ENCODE measurements at regions not wholly inside any gene's neighbourhood (a gene's known extent, or its start where the extent isn't known, plus 50 kb on each side); places are given as distances from the start of the nearest gene placed in this dataset.
"Not testable (repeated sequence)": the region's sequence is repeated elsewhere in the genome, so short reads cannot be mapped to it uniquely, and the experiment has no call there.

- Histone ChIP-seq H3K9me3 (ENCODE audit: control insufficient read depth, low read length) (no peaks in the 10 kb centered on the region), H3K36me3 (ENCODE audit: control insufficient read depth, insufficient read depth, low read length) (no peaks in the 10 kb centered on the region), H3K27ac (ENCODE audit: insufficient read depth, low read depth, low read length, poor library complexity, severe bottlenecking) (no peak overlapping the region), H3K4me1 (ENCODE audit: control insufficient read depth, insufficient read depth, low read length) (no peaks in the 10 kb centered on the region), H3K27me3 (ENCODE audit: control insufficient read depth, insufficient read depth, low read length, poor library complexity, severe bottlenecking) (no peaks in the 10 kb centered on the region), H3K4me3 (ENCODE audit: insufficient read depth, low read depth, low read length) (no peak overlapping the region)
- WGBS, 2 experiments: 85 to 90% methylated on average over 3 of the region's 3 CpGs
These were observed 279.2 kb downstream of the QDPR start for GRCh38 chr4:17232566-17233253.

- H3K36me3 ChIP-seq (ENCODE audit: control insufficient read depth, insufficient read depth, low read length); H3K27ac ChIP-seq (ENCODE audit: insufficient read depth, low read depth, low read length, poor library complexity, severe bottlenecking); H3K27me3 ChIP-seq (ENCODE audit: control insufficient read depth, insufficient read depth, low read length, poor library complexity, severe bottlenecking); H3K4me3 ChIP-seq (ENCODE audit: insufficient read depth, low read depth, low read length); H3K9me3 ChIP-seq (ENCODE audit: control insufficient read depth, low read length); H3K4me1 ChIP-seq (ENCODE audit: control insufficient read depth, insufficient read depth, low read length): not testable (repeated sequence)
- WGBS, 2 experiments: 92 to 96% methylated on average over 9 of the region's 9 CpGs
These were observed 279.9 kb downstream of the QDPR start for GRCh38 chr4:17231880-17232475.

GRCh38 chr4:17230727-17231126 lies 281.2 kb downstream of the QDPR start:
- H3K9me3 ChIP-seq (ENCODE audit: control insufficient read depth, low read length): no peaks in the 10 kb centered on the region
- no peaks in the 10 kb centered on the region for H3K36me3 ChIP-seq (ENCODE audit: control insufficient read depth, insufficient read depth, low read length)
- H3K27ac ChIP-seq (ENCODE audit: insufficient read depth, low read depth, low read length, poor library complexity, severe bottlenecking): no peak overlapping the region
- 90 to 100% methylated on average over 1 of the region's 1 CpG for WGBS, 2 experiments
- no peaks in the 10 kb centered on the region for H3K4me1 ChIP-seq (ENCODE audit: control insufficient read depth, insufficient read depth, low read length)
- H3K4me3 ChIP-seq (ENCODE audit: insufficient read depth, low read depth, low read length): no peak overlapping the region
- H3K27me3 ChIP-seq (ENCODE audit: control insufficient read depth, insufficient read depth, low read length, poor library complexity, severe bottlenecking): no peaks in the 10 kb centered on the region

- H3K27ac ChIP-seq (ENCODE audit: insufficient read depth, low read depth, low read length, poor library complexity, severe bottlenecking): no peak overlapping the region
- no peaks in the 10 kb centered on the region for H3K9me3 ChIP-seq (ENCODE audit: control insufficient read depth, low read length)
- H3K36me3 ChIP-seq (ENCODE audit: control insufficient read depth, insufficient read depth, low read length): no peaks in the 10 kb centered on the region
- H3K27me3 ChIP-seq (ENCODE audit: control insufficient read depth, insufficient read depth, low read length, poor library complexity, severe bottlenecking): no peaks in the 10 kb centered on the region
- H3K4me3 ChIP-seq (ENCODE audit: insufficient read depth, low read depth, low read length): no peak overlapping the region
- no peaks in the 10 kb centered on the region for H3K4me1 ChIP-seq (ENCODE audit: control insufficient read depth, insufficient read depth, low read length)
These were observed 291.1 kb downstream of the QDPR start for GRCh38 chr4:17220816-17221215.

- Histone ChIP-seq H3K36me3 (ENCODE audit: control insufficient read depth, insufficient read depth, low read length) (no peaks in the 10 kb centered on the region), H3K27me3 (ENCODE audit: control insufficient read depth, insufficient read depth, low read length, poor library complexity, severe bottlenecking) (no peaks in the 10 kb centered on the region), H3K9me3 (ENCODE audit: control insufficient read depth, low read length) (peaks cover 3% of the 10 kb centered on the region), H3K4me1 (ENCODE audit: control insufficient read depth, insufficient read depth, low read length) (no peaks in the 10 kb centered on the region), H3K27ac (ENCODE audit: insufficient read depth, low read depth, low read length, poor library complexity, severe bottlenecking) (no peak overlapping the region), H3K4me3 (ENCODE audit: insufficient read depth, low read depth, low read length) (no peak overlapping the region)
- 94% methylated on average over 2 of the region's 3 CpGs for WGBS, 2 experiments
These were observed 293.1 kb downstream of the QDPR start for GRCh38 chr4:17218786-17219185.

GRCh38 chr4:17206829-17207801 lies 304.8 kb downstream of the QDPR start:
- Histone ChIP-seq H3K9me3 (ENCODE audit: control insufficient read depth, low read length) (no peaks in the 10 kb centered on the region), H3K36me3 (ENCODE audit: control insufficient read depth, insufficient read depth, low read length) (no peaks in the 10 kb centered on the region), H3K27me3 (ENCODE audit: control insufficient read depth, insufficient read depth, low read length, poor library complexity, severe bottlenecking) (no peaks in the 10 kb centered on the region), H3K4me1 (ENCODE audit: control insufficient read depth, insufficient read depth, low read length) (no peaks in the 10 kb centered on the region), H3K4me3 (ENCODE audit: insufficient read depth, low read depth, low read length) (no peak overlapping the region), H3K27ac (ENCODE audit: insufficient read depth, low read depth, low read length, poor library complexity, severe bottlenecking) (no peak overlapping the region)
- 93% methylated on average over 5 to 7 of the region's 7 CpGs for WGBS, 2 experiments

GRCh38 chr4:17204908-17205307 lies 306.5 kb upstream of the LDB2 start:
- Histone ChIP-seq H3K4me3 (ENCODE audit: insufficient read depth, low read depth, low read length) (no peak overlapping the region), H3K4me1 (ENCODE audit: control insufficient read depth, insufficient read depth, low read length) (no peaks in the 10 kb centered on the region), H3K36me3 (ENCODE audit: control insufficient read depth, insufficient read depth, low read length) (no peaks in the 10 kb centered on the region), H3K27me3 (ENCODE audit: control insufficient read depth, insufficient read depth, low read length, poor library complexity, severe bottlenecking) (no peaks in the 10 kb centered on the region), H3K27ac (ENCODE audit: insufficient read depth, low read depth, low read length, poor library complexity, severe bottlenecking) (no peak overlapping the region), H3K9me3 (ENCODE audit: control insufficient read depth, low read length) (no peaks in the 10 kb centered on the region)
- 91 to 93% methylated on average over 2 of the region's 2 CpGs for WGBS, 2 experiments

GRCh38 chr4:17203797-17204196 lies 305.4 kb upstream of the LDB2 start:
- H3K9me3 ChIP-seq (ENCODE audit: control insufficient read depth, low read length): no peaks in the 10 kb centered on the region
- H3K36me3 ChIP-seq (ENCODE audit: control insufficient read depth, insufficient read depth, low read length): no peaks in the 10 kb centered on the region
- no peaks in the 10 kb centered on the region for H3K4me1 ChIP-seq (ENCODE audit: control insufficient read depth, insufficient read depth, low read length)
- no peaks in the 10 kb centered on the region for H3K27me3 ChIP-seq (ENCODE audit: control insufficient read depth, insufficient read depth, low read length, poor library complexity, severe bottlenecking)
- WGBS, 2 experiments: 96 to 100% methylated on average over 1 to 2 of the region's 2 CpGs
- no peak overlapping the region for H3K27ac ChIP-seq (ENCODE audit: insufficient read depth, low read depth, low read length, poor library complexity, severe bottlenecking)
- no peak overlapping the region for H3K4me3 ChIP-seq (ENCODE audit: insufficient read depth, low read depth, low read length)

GRCh38 chr4:17197070-17197469 lies 298.6 kb upstream of the LDB2 start:
- Histone ChIP-seq H3K4me1 (ENCODE audit: control insufficient read depth, insufficient read depth, low read length) (no peaks in the 10 kb centered on the region), H3K36me3 (ENCODE audit: control insufficient read depth, insufficient read depth, low read length) (no peaks in the 10 kb centered on the region), H3K9me3 (ENCODE audit: control insufficient read depth, low read length) (no peaks in the 10 kb centered on the region), H3K4me3 (ENCODE audit: insufficient read depth, low read depth, low read length) (no peak overlapping the region), H3K27me3 (ENCODE audit: control insufficient read depth, insufficient read depth, low read length, poor library complexity, severe bottlenecking) (no peaks in the 10 kb centered on the region), H3K27ac (ENCODE audit: insufficient read depth, low read depth, low read length, poor library complexity, severe bottlenecking) (no peak overlapping the region)
- WGBS, 2 experiments: 95 to 99% methylated on average over 4 of the region's 4 CpGs

Measured in ectodermal cell (in vitro differentiated cells).